Upper lobe of right lung (tissue), 1 donor: ENCODE measurements at regions not wholly inside any gene's neighbourhood (a gene's known extent, or its start where the extent isn't known, plus 50 kb on each side); places are given as distances from the start of the nearest gene placed in this dataset.

Experiments used
- ATAC-seq: fragments of 200-7000 bp; cut with Tn5 transposase; one replicate; pipeline ENCODE4 v1.9.1; 2020; ENCODE audit warnings: mild to moderate bottlenecking, moderate library complexity
- DNase-seq: peaks from one replicate; pipeline ENCODE4 v3.0.0-alpha.2; 2020
- H3K27ac ChIP-seq: fragments of 200-600 bp; one replicate; pipeline ENCODE4 v1.8.0; 2022
- H3K27me3 ChIP-seq: fragments of 200-600 bp; one replicate; pipeline ENCODE4 v1.8.0; 2022; ENCODE audit warnings: mild to moderate bottlenecking
- H3K36me3 ChIP-seq: fragments of 200-600 bp; one replicate; pipeline ENCODE4 v1.8.0; 2022
- H3K4me1 ChIP-seq: fragments of 200-600 bp; one replicate; pipeline ENCODE4 v1.8.0; 2022
- H3K4me3 ChIP-seq: fragments of 200-600 bp; one replicate; pipeline ENCODE4 v1.8.0; 2022; ENCODE audit warnings: mild to moderate bottlenecking
- H3K9me3 ChIP-seq: fragments of 200-600 bp; one replicate; pipeline ENCODE4 v1.8.0; 2022
- CTCF ChIP-seq: fragments of 200-600 bp; IDR thresholded peaks from one replicate; pipeline ENCODE4 v1.8.0; 2022; ENCODE audit warnings: antibody characterized with exemption
- intact Hi-C: fragments of 100-400 bp; cut with DNase I; formaldehyde crosslinking; loops from one replicate; pipeline ENCODE4 v1.11.0; 2022
- donor health status: DM: no; HTN: yes; CAD: no; lungs with severe emphysema.

GRCh38 chr1:170461291-170461747 lies 70.6 kb upstream of the GORAB start:
- ATAC-seq (no peak), DNase-seq (no peak)
- intact Hi-C loops, result no loop called here
- Histone ChIP-seq H3K4me1 (no peaks in the 10 kb centered on the region), H3K36me3 (no peaks in the 10 kb centered on the region), H3K9me3 (no peaks in the 10 kb centered on the region), H3K27ac (no peak overlapping the region), H3K27me3 (no peaks in the 10 kb centered on the region), H3K4me3 (no peak overlapping the region)
- TF ChIP-seq CTCF, result no peak

- Histone ChIP-seq H3K36me3 (no peaks in the 10 kb centered on the region), H3K4me1 (no peaks in the 10 kb centered on the region), H3K27me3 (no peaks in the 10 kb centered on the region), H3K4me3 (no peak overlapping the region), H3K27ac (no peak overlapping the region), H3K9me3 (no peaks in the 10 kb centered on the region)
- ATAC-seq, result no peak
- intact Hi-C loops, result no loop called here
- TF ChIP-seq CTCF, result no peak
- DNase-seq, result no peak
Measured at GRCh38 chr1:170461762-170462384, 70.1 kb upstream of the GORAB start.

- H3K36me3 ChIP-seq, result no peaks in the 10 kb centered on the region
- H3K27me3 ChIP-seq, result no peaks in the 10 kb centered on the region
- intact Hi-C loops, result no loop called here
Measured at GRCh38 chr1:170470121-170470520, 61.8 kb upstream of the GORAB start.

GRCh38 chr1:170471398-170472053 lies 60.4 kb upstream of the GORAB start:
- intact Hi-C loops, result no loop called here
- no peak overlapping the region for H3K4me3 ChIP-seq
- H3K27ac ChIP-seq, result no peak overlapping the region
- TF ChIP-seq CTCF, result no peak
- no peaks in the 10 kb centered on the region for H3K36me3 ChIP-seq
- no peaks in the 10 kb centered on the region for H3K4me1 ChIP-seq
- H3K27me3 ChIP-seq, result no peaks in the 10 kb centered on the region
- DNase-seq (no peak), ATAC-seq (no peak)
- H3K9me3 ChIP-seq, result no peaks in the 10 kb centered on the region

More at GRCh38 chr1:170470121-170470520, 61.8 kb upstream of the GORAB start:
- Histone ChIP-seq H3K9me3 (no peaks in the 10 kb centered on the region), H3K4me3 (no peak overlapping the region), H3K27ac (no peak overlapping the region), H3K4me1 (no peaks in the 10 kb centered on the region)
- no peak for TF ChIP-seq CTCF
- DNase-seq (no peak), ATAC-seq (no peak)

- Histone ChIP-seq H3K27ac (no peak overlapping the region), H3K9me3 (no peaks in the 10 kb centered on the region), H3K4me1 (no peaks in the 10 kb centered on the region), H3K36me3 (no peaks in the 10 kb centered on the region), H3K27me3 (no peaks in the 10 kb centered on the region), H3K4me3 (no peak overlapping the region)
- intact Hi-C loops, result no loop called here
- no peak for TF ChIP-seq CTCF
- DNase-seq (no peak), ATAC-seq (no peak)
Measured at GRCh38 chr1:170481000-170481399, 51.0 kb upstream of the GORAB start.
